GM18511 (cell line): ENCODE measurements at regions not wholly inside any gene's neighbourhood (a gene's known extent, or its start where the extent isn't known, plus 50 kb on each side); places are given as distances from the start of the nearest gene placed in this dataset.
"Not testable (repeated sequence)": the region's sequence is repeated elsewhere in the genome, so short reads cannot be mapped to it uniquely, and the experiment has no call there.

Source experiments
- ATAC-seq: cut with Tn5 transposase; IDR thresholded peaks from one replicate; pipeline ENCODE4 v1.9.1; 2021; ENCODE audit warnings: mild to moderate bottlenecking, moderate library complexity; ENCODE audit not compliant: unreplicated experiment

- ATAC-seq, result no peak
Measured at GRCh38 chr1:187787736-187788135, 959.0 kb downstream of the PLA2G4A start.

GRCh38 chr1:187788718-187789117 lies 960.0 kb downstream of the PLA2G4A start:
- no peak for ATAC-seq

DNA sequence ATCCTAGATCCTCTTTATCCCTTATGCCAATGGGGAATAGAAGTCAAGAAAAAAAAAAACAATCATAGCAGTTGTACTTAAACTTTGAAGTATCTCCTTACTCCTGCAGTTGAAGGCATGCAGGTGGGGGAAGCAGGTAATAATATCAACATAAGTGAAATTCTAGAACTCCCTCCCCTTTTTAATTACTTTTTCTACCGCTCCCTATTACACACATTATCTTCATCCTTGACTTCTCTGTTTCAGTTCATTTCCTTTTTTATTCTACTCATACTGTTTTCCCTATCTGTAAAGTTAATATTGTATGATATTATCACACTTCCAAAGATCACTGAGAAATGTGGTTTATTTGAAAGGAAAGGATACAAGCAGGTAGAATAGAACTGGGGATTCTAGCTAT lies 962.0 kb downstream of the PLA2G4A start:
- no peak for ATAC-seq

- ATAC-seq, result no peak
Measured at GRCh38 chr1:187794561-187794960, 965.8 kb downstream of the PLA2G4A start.

DNA sequence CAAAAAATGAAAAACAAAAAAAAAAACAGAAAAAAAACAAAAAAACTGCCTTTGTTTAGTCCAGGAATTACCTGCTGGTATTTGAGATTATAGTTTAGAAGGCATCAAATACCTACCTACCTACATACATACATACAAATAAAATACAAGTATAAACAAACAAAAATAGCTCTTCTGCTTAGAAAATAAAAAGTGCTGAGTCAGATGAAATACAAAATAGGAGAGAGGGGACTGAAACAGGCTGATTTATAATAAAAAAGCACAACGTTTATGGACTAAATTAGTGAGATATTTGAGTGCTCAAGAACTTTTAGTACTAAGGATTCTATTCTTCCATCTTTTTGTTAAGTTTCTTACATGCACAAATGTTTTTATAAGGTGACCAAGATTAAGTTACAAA lies 980.8 kb downstream of the PLA2G4A start:
- ATAC-seq, result no peak

- ATAC-seq, result no peak
Measured at GRCh38 chr1:187816646-187817045, 987.9 kb downstream of the PLA2G4A start.

GRCh38 chr1:187817782-187818181 lies 989.0 kb downstream of the PLA2G4A start:
- ATAC-seq, result no peak

- ATAC-seq, result no peak
Measured at GRCh38 chr1:187819086-187819485, 990.3 kb downstream of the PLA2G4A start.

DNA sequence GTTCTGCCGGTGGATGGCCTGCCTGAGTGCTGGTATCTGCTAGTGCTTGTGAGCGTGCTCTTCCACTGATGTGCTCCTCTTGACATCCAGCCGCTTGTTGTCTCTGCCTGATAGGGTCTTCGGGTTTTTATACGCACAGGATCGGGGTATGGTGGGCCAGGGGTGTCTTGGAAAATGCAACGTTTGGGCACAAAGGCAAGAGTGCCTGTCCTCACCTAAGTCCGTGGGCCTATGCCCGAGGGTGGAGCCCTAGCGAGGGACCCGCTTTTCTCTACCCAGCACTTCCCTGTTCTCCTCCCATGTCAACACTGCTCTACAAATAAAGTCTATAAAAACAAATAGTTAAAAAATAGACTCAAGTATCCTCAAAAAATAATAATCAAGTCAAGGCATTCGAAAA lies 1007.8 kb downstream of the PLA2G4A start:
- ATAC-seq, result no peak

- ATAC-seq, result no peak
Measured at GRCh38 chr1:187837787-187838186, 1009.0 kb downstream of the PLA2G4A start.

- ATAC-seq, result no peak
Measured at GRCh38 chr1:187838335-187839293, 1009.9 kb downstream of the PLA2G4A start.

DNA sequence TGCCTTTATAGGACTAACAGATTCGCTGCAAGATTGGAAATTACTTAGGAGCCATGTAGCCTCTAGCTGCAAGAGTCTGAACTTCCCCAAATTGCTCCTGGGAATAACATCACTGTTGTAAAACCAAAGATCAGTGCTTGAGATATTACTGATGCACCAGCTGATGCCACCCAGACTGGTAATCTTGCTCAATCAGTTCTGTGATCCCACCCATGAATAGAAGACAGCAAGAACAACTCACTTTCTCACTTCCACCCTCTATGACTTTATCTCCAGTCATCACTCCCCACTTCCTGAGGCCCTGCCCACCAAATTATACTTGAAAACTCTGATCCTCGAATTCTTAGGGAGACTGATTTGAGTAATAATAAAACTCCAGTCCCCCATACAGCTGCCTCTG lies 1011.1 kb downstream of the PLA2G4A start:
- no peak for ATAC-seq

GRCh38 chr1:187840557-187840956 lies 1011.8 kb downstream of the PLA2G4A start:
- ATAC-seq, result no peak

DNA sequence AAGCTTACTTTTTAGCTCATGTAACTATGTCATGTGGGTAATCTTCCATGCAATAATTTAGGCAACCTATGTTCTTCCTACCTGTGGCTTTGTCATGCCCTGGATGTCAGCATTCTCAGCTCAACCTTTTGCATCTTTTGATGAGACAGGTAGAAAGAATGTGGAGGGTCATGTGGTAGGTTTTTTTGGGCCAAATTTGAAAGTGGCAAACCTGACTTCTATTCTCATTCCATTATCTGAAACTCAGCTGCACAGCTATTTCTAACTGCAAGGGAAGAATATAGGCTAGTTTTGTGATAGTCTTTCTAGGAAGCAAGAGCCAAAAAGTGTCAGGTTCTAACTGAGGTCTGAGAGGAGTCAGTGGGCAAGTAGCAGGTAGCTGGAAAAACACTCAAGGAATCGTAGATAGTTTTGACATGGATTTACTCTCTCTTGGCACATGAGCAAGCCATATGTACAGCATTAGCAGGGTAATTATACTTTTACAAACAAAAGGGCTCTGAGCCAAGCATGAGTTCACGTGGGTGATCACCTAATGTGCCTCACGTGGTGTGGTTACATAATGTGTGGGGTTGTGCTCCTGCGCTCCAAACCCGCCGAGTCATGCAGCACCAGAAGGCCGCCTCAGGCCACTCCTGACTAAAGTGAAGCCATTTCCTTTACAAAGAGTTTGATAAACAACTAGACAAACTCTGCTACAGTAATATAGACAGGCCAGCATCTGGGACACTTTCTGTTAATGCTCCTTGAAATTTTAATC lies 1013.8 kb downstream of the PLA2G4A start:
- no peak for ATAC-seq

- no peak for ATAC-seq
Measured at GRCh38 chr1:187844313-187844712, 1015.6 kb downstream of the PLA2G4A start.

DNA sequence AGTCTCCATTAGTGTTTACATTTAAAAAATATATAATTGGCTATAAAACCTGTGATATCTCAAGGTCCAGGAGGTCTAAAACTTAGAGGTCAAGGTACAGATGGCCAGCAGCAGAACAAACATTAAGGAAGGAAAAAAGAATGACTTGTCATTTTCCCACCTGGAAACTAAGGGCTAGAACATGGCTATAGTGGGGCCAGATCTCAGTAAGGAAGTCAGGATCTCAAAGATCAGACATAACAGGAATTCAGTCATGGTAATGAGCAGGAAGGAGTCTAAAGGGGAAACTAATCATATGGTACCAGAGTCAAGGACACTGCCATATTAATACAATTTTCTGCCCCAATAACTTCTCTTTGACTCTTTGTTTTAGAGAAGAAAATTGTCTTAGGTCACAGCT lies 1018.8 kb downstream of the PLA2G4A start:
- no peak for ATAC-seq

GRCh38 chr1:187848321-187848720 lies 1019.6 kb downstream of the PLA2G4A start:
- no peak for ATAC-seq

- ATAC-seq, result not testable (repeated sequence)
Measured at GRCh38 chr1:187850146-187850545, 1021.4 kb downstream of the PLA2G4A start.

- no peak for ATAC-seq
Measured at GRCh38 chr1:187853505-187853904, 1024.8 kb downstream of the PLA2G4A start.

- ATAC-seq, result no peak
Measured at GRCh38 chr1:187854457-187854856, 1025.7 kb downstream of the PLA2G4A start.

DNA sequence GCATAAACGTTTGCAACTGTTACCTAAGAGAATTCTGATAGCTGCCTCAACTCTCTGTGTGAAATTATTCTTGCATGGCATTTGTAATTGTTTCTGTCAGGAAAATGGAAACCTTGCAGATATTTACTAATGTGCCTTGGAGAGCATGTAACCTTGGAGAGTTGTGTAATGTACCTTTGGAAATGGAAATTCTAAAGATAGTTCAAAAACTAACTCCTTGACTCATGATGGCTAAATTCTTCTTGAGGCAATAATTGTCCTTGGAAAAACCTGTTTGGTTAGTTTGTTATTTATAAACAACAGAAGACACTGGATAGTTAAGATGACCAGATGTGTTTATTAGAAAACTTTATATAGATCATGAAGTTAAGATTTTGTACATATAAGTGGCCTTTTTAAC lies 1033.8 kb downstream of the PLA2G4A start:
- no peak for ATAC-seq

GRCh38 chr1:187870552-187870951 lies 1041.8 kb downstream of the PLA2G4A start:
- ATAC-seq, result no peak
